Thyroid gland (tissue), 4 donors: ENCODE measurements at regions not wholly inside any gene's neighbourhood (a gene's known extent, or its start where the extent isn't known, plus 50 kb on each side); places are given as distances from the start of the nearest gene placed in this dataset.

Source experiments
- DNase-seq, 2 donors: peaks; one replicate each; pipeline ENCODE4 v3.0.0-alpha.2; 2019
- H3K27ac ChIP-seq, 3 donors: fragments of 200-600 bp; sonication (generic); 1 replicate in 2 of 3; 2 replicates in 1 of 3; pipeline ENCODE4 v1.5.1; 2016 to 2019; ENCODE audit warnings: mild to moderate bottlenecking in 1 of 3, moderate library complexity in 1 of 3
- H3K27me3 ChIP-seq: fragments of 200-600 bp; sonication (generic); one replicate; pipeline ENCODE4 v1.5.1; 2019
- H3K36me3 ChIP-seq, 2 donors: fragments of 200-600 bp; sonication (generic); one replicate each; pipeline ENCODE4 v1.5.1; 2016 to 2019
- H3K4me1 ChIP-seq, 2 donors: fragments of 200-600 bp; sonication (generic); one replicate each; pipeline ENCODE4 v1.5.1; 2017 to 2019
- H3K4me3 ChIP-seq, 3 donors: fragments of 200-600 bp; sonication (generic); replicated peaks in 1 of 3; 1 replicate in 2 of 3; 2 replicates in 1 of 3; pipeline ENCODE4 v1.5.1; 2016; ENCODE audit warnings: mild to moderate bottlenecking in 1 of 3
- H3K9me3 ChIP-seq: fragments of 200-600 bp; sonication (generic); one replicate; pipeline ENCODE4 v1.5.1; 2017
- CTCF ChIP-seq, 6 experiments: fragments of 200-600 bp in 3 of 6; fragments of 450-650 bp in 3 of 6; sonication (generic) in 3 of 6; IDR thresholded peaks; one replicate each; pipeline ENCODE4 v1.5.1; 2016 to 2019; ENCODE audit warnings: antibody characterized with exemption in 6 of 6, mild to moderate bottlenecking in 2 of 6, inconsistent platforms in 1 of 6, moderate library complexity in 1 of 6
- POLR2A ChIP-seq, 2 donors: fragments of 450-650 bp; IDR thresholded peaks; one replicate each; pipeline ENCODE4 v1.6.1; 2017; ENCODE audit warnings: antibody characterized with exemption in 2 of 2, mild to moderate bottlenecking in 2 of 2, moderate library complexity in 1 of 2
- WGBS, 2 donors: methylation state at CpG; one replicate each; pipeline ENCODE4 v1.1.5; 2017; 5-methylcytosine and 5-hydroxymethylcytosine counted together
- intact Hi-C: fragments of 100-400 bp; cut with DNase I; formaldehyde crosslinking; loops from one replicate; pipeline ENCODE4 v1.15.1; 2023

GRCh38 chr17:77694391-77695363 lies 263.8 kb upstream of the TNRC6C start:
- Histone ChIP-seq H3K9me3 (no peaks in the 10 kb centered on the region), H3K4me3 (no peak overlapping the region), H3K27me3 (no peaks in the 10 kb centered on the region), H3K27ac (no peak overlapping the region), H3K36me3 (no peaks in the 10 kb centered on the region), H3K4me1 (peaks cover 0 to 6% of the 10 kb centered on the region in 2 donors)
- no peak for TF ChIP-seq POLR2A (IDR thresholded peaks at IDR 0.05)
- TF ChIP-seq CTCF (IDR thresholded peaks at IDR 0.05) = no peak
- intact Hi-C loops = no loop called here
- 90% methylated on average over 6 to 11 of the region's 11 CpGs for WGBS, 2 donors
- DNase-seq = no peak

DNA sequence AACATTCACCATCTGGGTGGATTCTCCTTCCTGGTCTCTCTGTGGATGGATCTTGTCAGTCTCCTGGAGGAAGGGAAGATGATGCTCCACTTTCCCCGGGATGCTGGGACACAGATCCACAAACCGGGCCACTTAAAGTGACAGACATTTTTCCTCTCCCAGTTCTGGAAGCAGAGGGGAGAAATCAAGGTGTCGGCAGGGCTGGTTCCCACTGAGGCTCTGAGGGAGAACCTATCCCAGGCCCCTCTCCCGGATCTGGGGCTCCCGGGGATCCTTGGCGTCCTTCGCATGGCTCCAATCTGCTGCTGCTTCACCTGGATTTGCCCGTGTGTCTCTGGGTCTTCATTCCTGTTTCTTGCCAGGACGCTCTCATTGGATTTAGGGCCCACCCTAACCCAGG lies 263.1 kb upstream of the TNRC6C start:
- TF ChIP-seq CTCF (IDR thresholded peaks at IDR 0.05) (no peak), POLR2A (IDR thresholded peaks at IDR 0.05) (no peak)
- no peak overlapping the region for H3K4me3 ChIP-seq
- no peaks in the 10 kb centered on the region for H3K27me3 ChIP-seq
- no peaks in the 10 kb centered on the region for H3K36me3 ChIP-seq
- DNase-seq = no peak
- H3K27ac ChIP-seq = no peak overlapping the region
- intact Hi-C loops = no loop called here
- no peaks in the 10 kb centered on the region for H3K9me3 ChIP-seq
- H3K4me1 ChIP-seq = peaks cover 0 to 6% of the 10 kb centered on the region in 2 donors
- 88 to 92% methylated on average over 9 of the region's 9 CpGs for WGBS, 2 donors

DNA sequence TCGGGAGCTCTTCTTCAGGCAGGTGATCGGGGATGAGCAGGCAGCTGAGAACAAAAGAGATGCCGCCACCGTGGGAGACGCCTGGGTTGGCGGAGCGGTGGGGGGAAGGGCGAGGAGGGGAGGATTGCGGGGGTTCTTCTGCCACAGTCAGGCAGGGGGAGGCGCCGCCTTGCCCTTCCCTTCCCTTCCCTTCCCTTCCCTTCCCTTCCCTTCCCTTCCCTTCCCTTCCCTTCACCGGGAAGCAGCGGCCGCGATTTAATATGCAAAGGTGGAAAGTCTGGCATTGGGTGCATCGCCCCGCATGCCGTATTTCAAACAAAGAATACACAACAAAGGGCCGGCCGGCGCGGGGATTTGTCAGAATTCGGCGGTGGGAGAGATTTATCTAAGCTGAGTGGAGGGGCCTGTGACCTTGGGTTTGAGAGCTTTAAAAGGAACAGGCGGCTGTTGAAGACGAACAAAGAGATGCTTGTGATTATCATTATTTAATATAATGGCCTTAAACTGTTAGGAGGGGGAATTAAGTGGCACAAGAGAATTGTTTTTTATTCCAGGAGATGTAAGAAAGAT lies 262.3 kb upstream of the TNRC6C start:
- Histone ChIP-seq H3K27ac (no peak overlapping the region), H3K4me3 (no peak overlapping the region), H3K36me3 (no peaks in the 10 kb centered on the region), H3K27me3 (no peaks in the 10 kb centered on the region), H3K4me1 (peaks cover 0 to 4% of the 10 kb centered on the region in 2 donors), H3K9me3 (no peaks in the 10 kb centered on the region)
- WGBS, 2 donors = 21 to 33% methylated on average over 26 of the region's 26 CpGs
- no peak for DNase-seq
- TF ChIP-seq CTCF (IDR thresholded peaks at IDR 0.05) (no peak), POLR2A (IDR thresholded peaks at IDR 0.05) (no peak)
- intact Hi-C loops = no loop called here

DNA sequence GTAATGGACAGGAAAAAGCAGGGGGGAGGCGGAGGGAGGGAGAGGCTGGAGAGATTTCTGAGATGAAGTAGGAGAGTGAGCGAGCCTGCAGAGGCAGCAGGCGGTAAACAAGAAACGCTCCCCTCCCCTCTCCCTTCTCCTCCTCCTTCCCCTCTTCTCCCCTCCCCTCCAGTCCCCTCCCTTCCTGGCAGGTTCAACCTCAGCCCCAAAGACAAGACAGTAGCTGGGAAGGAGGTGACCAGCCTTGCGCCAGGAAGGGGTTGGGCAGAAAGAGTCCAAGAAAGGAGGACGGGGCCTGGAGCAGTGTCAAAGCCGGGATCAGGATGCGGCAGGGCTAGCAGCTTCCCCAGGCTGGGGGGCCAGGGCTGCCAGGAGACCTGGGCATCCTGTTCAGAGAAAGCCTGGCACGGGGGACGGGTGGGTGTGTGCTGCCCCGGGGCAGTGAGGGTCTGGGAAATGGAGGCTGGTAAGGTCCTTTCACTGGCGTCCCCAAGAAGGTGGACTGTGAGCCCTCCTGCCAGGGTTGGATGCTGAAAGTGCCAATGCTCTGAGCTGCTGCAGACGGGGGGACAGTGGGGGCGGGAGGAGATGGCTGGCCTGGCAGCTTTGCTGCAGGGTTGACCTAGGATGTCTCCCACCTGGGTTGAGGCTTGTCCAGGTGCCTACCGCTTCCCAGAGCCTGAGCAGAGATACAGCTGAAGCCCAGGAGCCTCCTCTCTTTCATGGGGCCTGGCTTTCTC lies 261.6 kb upstream of the TNRC6C start:
- DNase-seq = no peak
- WGBS, 2 donors = 66 to 80% methylated on average over 11 to 15 of the region's 15 CpGs
- H3K36me3 ChIP-seq = no peaks in the 10 kb centered on the region
- H3K4me1 ChIP-seq = peaks cover 0 to 4% of the 10 kb centered on the region in 2 donors
- intact Hi-C loops = no loop called here
- H3K27me3 ChIP-seq = no peaks in the 10 kb centered on the region
- H3K4me3 ChIP-seq = no peak overlapping the region
- TF ChIP-seq CTCF (IDR thresholded peaks at IDR 0.05) (no peak), POLR2A (IDR thresholded peaks at IDR 0.05) (no peak)
- H3K9me3 ChIP-seq = no peaks in the 10 kb centered on the region
- no peak overlapping the region for H3K27ac ChIP-seq
